ENCODE measurements at regions not wholly inside any gene's neighbourhood (a gene's known extent, or its start where the extent isn't known, plus 50 kb on each side); places are given as distances from the start of the nearest gene placed in this dataset.

DNA sequence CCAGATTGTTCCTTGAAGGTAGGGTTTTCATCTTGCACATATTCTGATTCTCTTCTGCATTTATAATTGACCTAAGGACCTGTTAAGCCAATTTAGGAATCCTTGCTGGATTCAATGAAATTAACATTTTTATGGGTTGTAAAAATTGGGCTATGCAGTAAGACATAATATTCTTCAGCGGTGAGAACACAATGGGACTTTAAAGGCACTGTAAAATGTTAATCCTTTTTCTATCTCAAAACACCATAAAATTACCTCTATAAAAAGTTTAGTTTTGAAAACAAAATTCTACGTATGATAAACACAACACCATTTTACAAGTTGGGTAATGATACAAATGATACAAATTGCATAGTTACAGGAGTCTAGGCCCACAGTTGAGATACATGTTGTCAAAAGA is 169.2 kb upstream of the DTNA start:
- DNase-seq = no peak

GRCh38 chr18:34542625-34543024 is 167.5 kb upstream of the DTNA start:
- no peak for DNase-seq

DNA sequence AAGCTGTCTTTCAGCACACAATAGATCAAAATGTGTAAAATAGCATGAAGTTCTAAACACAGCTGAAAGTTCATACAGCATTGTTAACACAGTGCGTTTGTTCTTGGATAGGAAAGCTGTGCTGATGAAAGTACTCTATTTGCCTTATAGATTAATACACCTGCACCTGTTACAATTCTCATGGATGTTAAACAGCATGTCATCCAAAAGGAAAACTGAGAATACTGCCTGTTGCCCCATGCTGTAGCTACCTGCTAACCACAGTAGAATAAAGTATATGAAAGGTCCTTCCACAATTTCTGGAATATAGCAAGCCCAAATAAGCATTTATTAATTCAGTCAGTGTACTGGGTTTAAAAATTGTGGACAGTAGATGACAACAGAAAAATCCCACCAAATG is 166.7 kb upstream of the DTNA start:
- DNase-seq = no peak

- no peak for DNase-seq
These were observed 166.2 kb upstream of the DTNA start for GRCh38 chr18:34543945-34544344.

GRCh38 chr18:34544930-34545329 is 165.2 kb upstream of the DTNA start:
- no peak for DNase-seq

DNA sequence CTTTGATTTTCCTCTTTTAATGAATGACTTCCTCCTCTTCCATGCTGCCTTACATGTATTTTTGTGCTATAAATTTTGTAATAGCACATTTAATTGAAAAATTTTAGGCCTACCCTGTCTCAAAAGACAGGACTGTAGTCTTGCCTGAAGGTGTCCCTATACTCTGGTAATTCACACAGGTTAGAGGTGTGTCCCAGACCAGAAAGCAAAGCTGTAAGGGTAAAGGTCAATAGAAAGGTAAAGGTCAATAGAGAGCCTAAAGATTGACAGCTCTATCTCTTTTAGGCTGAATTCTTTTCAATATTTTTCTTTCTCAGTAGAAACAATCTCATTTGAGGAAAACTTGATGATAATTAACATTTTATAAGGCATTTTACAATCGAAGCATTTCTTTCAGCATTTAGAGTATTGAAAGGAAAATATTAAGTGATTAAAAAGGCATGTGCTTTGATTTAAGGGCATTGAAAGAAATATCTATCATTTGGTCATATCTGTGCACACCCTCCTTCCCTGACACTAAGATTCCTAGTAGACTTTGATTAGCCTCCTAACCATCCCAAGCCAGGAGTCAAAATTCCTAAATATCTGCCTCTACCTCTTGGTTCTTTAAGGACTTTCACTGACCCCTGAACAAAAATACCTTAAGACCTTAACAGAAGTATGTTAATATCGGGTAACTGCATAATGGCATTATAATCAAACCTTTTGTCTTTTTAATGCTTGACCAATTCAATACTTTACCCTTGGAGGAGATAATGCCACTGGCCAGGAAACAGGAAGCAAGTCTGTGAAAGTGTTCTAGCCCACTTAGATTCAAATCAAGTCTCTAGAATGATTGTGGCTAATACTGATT is 161.8 kb upstream of the DTNA start:
- no peak for DNase-seq

DNA sequence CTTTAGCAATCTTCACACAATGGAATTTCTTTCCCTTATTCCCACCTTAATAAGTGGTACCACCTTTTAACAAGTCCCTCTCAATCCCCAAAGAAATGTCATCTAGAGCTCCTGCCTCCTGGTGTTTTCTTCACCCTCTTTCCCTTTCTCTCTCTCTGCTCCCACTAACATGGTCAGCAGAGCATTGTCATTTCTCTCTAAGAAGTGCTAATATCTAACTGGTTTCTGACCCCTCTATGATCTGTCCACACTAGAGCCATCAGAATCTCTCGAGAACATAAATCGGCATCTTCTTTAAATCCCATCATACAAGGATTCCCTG is 161.2 kb upstream of the DTNA start:
- no peak for DNase-seq

DNA sequence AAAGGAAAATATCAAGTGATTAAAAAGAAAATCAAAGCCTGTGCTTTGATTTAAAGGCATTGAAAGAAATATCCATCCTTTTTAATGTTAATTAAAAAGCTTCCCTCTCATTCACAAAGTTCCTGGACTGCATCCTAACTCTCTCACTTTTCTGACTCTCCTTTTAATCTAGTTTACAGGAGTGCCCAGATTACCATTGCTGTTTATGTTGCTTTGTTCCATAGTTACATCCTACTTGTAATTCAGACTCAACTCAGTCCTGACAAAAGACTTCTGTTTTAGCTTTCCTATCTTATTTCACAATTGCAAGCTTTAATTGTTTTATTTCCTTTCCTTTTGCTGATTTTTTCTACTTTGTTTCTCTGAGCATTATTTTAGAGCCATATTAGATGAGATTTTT is 160.7 kb upstream of the DTNA start:
- DNase-seq = no peak

DNA sequence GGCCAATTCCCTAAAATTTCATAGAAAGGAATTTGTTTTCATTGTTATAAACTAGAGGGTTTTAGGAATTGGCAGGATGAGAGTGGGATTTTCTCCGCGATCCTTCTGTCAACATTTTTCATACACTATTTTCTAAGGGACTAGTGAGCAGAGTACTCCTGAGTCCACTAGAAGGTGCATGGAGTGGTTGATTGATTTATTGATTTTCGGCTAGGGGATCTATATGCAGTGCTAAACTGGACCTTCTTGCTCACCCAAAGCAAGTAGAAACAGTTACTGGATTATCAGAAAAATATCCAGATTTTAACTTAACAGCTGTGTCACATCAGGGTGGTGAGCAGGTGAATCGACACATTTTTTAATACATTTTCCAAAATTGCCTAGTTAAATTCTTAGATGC is 159.9 kb upstream of the DTNA start:
- no peak for DNase-seq

DNA sequence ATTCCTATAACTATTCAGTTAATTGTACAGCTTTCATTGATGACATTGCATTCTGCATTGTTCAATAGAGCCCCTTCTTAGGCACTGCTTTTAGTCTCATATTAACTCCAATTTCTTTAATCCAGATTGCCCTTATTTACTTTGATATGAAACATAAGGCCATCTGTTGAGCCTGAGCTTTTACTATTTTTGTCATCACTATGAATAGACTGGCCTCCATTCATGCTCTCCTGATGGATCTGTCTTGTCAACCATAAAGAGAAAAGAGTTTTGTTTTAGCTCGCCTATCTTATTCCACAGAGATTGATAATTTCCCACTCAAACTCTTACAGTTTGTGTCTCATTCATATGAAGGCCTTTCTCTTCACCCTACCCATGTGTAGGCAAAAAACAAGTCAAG is 159.2 kb upstream of the DTNA start:
- DNase-seq = no peak

DNA sequence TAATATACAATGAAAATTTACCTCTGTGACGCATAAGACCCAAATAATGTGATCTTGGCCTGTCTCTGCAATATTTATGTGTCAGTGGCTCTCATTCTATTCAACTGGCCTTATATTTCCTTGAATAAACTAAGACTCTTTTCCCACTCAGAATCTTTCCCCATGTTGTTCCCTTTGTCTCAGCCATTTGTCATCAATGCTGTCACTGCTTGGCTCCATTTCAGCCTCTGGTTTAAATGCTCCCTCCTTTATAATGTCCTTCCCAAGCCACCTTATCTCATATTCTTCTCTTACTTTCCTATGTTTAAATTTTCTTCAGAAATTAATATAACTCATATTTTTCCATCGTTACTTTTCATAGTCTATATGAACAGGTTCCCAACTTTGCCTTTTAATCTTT is 158.3 kb upstream of the DTNA start:
- DNase-seq = no peak

GRCh38 chr18:34562252-34562870 is 147.7 kb upstream of the DTNA start:
- DNase-seq = no peak

DNA sequence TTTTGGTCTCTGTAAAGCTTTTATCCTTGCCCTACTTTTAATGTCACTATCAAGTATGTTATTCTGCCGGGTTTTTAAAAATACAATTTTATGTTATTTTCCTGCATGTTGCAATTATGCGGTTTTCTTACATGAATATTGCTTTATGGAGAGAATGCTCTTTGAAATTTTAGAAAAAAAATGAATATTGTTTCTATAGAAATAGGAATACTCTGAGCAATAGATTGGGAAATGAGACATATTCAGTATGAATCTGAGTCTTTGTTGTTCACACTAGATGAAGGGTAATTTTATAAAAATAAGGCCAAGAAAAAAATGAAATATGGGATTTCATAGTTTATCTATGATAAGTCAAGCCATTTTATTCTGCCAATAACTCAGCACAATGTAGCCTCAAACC is 142.2 kb upstream of the DTNA start:
- DNase-seq = no peak

DNA sequence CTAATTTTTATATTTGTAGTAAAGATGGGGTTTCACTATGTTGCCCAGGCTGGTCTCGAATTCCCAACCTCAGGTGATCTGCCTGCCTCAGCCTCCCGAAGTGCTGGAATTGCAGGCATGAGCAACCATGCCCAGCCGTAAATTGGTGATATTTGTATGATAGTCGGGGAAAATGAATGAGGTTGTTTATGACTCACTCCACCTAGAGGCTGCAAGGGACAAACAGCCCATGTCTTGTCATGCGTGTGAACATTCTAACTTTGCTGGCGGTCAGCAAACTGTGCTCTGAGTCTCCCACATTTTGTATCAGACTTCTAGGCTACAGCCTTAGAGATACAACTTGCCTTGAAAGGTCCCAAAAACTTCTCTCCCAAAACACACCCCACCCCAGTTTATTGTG is 133.5 kb upstream of the DTNA start:
- no peak for DNase-seq

DNA sequence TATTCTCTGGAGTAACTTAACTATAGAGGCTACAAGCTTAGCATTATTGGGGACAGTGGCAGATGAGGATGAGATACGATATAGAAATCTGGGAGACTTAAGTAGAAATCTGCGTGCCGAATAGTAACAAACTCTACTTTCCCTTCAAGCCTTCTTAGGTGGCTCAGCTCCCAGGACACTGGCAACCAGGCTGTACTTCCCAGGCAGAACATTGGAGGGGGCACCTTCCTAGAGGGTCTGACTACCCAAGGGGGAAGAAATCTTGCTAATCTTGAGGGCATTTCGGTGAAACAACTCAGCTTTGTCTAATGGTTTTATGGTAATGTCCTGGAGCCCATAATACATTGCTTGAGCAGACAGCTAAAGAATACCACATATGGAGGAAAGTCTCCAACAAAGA is 126.2 kb upstream of the DTNA start:
- no peak for DNase-seq

DNA sequence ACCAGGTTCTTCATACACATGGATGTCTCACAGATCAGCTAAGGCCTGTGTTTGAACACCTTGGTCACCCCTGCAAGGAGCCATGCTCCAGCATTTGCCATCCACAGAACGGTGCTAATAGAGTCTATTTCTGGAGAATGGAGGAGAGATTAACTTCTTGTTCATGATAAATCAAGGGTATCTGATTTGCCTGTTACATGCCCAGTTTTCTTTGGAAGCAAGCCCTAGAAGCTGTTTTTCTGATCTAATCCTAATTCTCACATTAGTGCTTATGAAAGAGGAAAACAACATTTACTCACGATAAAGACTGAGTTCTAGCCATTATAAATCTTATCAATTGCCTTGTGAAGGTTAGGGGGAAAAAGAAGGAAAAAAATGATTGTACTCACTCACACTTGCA is 119.6 kb upstream of the DTNA start:
- no peak for DNase-seq

- DNase-seq = no peak
These were observed 118.1 kb upstream of the DTNA start for GRCh38 chr18:34591920-34592444.

- no peak for DNase-seq
These were observed 117.6 kb upstream of the DTNA start for GRCh38 chr18:34592481-34592880.

- DNase-seq = no peak
These were observed 117.1 kb upstream of the DTNA start for GRCh38 chr18:34592961-34593382.

DNA sequence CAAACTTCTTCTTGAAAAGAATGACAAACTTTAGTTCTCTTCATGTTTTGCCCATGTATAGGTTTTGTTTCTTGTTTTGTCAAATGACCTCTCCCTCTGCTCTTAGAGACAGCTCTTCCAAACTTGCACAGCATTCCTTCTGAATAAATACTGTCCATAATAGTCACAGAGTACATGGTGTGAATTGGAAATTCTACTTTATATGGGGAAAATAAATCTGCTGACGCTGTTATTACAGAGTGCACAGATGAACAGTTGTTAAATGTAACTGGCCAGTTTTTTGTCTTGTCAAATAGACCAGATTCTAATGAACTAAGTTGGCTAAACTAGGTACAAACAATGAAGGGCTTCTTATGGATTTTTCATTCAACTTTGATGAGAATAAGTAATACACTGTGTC is 115.8 kb upstream of the DTNA start:
- no peak for DNase-seq

- DNase-seq = no peak
These were observed 114.4 kb upstream of the DTNA start for GRCh38 chr18:34595690-34596089.

DNA sequence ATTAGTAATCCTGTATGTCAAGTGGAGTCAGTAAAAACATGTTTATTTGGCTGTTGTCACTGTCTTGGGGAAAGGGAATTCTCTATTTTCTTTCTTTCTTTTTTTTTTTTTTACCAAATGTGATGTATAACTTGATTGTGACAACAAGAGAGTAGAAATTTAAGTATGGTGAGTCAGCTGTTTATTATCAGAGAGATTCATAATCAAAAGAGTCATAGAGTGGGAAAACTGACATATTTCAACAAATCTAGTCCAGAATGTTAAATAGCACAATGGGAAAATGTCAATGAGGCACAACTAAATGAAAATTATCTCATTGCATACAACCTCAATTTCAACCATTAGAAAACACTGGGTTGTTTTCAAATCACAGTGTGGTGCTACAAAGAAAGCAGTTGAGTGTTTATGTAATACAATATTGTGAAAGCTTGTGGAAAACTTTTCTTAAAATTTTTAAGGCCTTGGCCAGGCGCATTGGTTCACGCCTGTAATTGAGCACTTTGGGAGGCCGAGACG is 111.9 kb upstream of the DTNA start:
- DNase-seq = no peak

GRCh38 chr18:34600158-34600557 is 109.9 kb upstream of the DTNA start:
- DNase-seq = no peak

GRCh38 chr18:34600874-34601656 is 109.0 kb upstream of the DTNA start:
- DNase-seq = no peak

Measured in DMS79 (cell line).